ENCODE measurements at regions not wholly inside any gene's neighbourhood (a gene's known extent, or its start where the extent isn't known, plus 50 kb on each side); places are given as distances from the start of the nearest gene placed in this dataset.

DNA sequence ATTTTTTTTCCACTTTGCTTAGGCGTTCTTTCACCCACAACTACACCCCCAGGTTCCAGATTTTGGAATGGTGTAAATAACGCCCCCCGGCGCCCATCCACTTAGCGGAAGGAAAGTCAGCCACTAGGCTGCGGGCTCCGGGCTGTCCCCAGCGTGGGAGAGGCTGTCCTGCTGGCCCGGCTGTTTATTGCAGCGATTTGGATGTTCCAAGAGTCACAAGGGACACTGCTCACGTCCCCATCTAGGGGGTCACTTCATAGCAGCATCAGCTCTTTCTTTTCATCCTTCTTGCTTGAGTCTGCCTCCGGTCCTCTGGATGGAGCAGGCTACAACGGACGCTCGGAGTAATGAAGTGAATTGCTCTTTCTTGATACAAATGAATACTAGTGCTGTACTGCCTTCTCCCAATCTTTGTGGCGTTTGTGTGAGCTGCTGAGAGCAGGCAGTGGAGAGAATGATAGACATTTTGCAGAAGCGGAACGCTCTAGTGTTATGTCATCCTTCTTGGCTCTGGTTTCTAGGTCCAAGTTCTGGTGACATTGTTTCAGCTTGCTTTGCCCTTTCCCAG lies 50.7 kb upstream of the PAIP2B start:
- no peak for DNase-seq (ENCODE audit: low read depth in 3 of 3)

DNA sequence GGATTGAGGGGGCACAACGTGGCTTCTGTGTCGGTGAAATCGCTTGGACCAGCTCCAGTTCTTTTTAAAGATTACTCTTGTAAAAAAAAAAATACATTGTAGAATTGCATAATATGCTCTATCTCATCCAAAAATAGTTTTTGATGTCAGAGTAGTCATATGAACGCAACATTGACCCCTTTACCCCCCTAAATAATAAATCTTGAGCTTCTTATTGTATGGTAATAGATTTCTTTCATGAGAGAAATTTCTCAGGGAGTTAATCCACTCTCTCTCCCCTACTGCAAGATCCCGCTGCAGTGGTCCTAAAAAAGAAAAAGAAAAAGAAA lies 50.2 kb upstream of the PAIP2B start:
- no peak for DNase-seq (ENCODE audit: low read depth in 3 of 3)

DNA sequence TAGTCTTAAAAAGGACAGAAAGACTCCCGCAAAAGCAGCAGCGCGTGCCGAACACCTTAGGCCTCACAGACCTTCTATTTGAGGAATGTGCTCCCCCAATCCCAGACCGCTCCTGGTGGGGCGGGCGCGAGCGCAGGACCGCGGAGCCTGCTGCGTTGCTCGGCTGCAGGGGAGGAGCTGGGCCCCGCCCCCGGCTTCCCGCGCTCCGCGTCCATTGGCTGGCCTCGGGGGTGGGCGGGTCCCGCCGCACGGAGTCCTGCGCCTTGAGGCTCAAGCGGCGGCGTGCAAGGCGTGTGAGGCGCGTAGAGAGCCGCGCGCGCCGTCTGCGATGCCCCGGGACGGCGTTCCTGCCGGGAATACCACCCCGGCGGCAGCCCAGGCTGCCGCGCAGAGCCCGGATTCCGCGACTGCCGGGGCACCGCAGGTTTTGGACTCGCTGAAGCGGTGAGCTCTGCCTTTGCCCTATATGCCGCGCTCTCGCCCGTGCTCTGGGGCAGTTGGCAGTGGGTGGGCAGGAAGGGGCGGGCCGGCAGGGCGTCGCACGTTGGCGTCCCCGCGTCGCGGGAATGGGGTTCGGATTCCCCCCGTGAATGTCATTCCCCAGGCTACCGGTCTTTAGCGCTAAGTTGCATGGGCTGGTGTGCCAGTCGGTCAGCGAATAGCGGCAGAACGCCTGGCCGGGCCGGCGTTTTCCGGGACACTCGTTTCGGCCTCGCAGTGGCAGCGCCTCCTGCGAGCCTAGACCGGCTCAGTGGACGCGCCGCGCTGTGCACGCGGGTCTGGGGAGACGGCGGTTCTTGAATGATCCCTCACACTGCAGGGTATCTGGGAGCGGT lies 49.6 kb upstream of the PAIP2B start:
- peak; percentile 79 to 88 (median 81) for DNase-seq (ENCODE audit: low read depth in 3 of 3)

Data from stimulated activated CD4-positive, alpha-beta T cell treated with anti-CD3 and anti-CD28 coated beads, TNF-alpha, amount 100 ng/mL, for 48 hours (primary cell).